Astrocyte (in vitro differentiated cells and primary cell): ENCODE measurements at regions not wholly inside any gene's neighbourhood (a gene's known extent, or its start where the extent isn't known, plus 50 kb on each side); places are given as distances from the start of the nearest gene placed in this dataset.

ENCODE experiments used
- DNase-seq: peaks from one replicate; pipeline ENCODE4 v3.0.0-alpha.2; 2010; ENCODE audit warnings: low read depth
- FAIRE-seq: peaks from 2 replicates; lab custom pipeline; 2011; peaks lifted over from hg19 to GRCh38; lab: Jason Lieb, UNC
- H2AFZ ChIP-seq: 2 replicates; pipeline ENCODE4 v1.6.0; 2012; ENCODE audit warnings: low read depth, low read length, inconsistent platforms
- H3K27ac ChIP-seq: 2 replicates; pipeline ENCODE4 v1.5.1; 2011; ENCODE audit warnings: low read depth, low read length, inconsistent platforms
- H3K27me3 ChIP-seq: 2 replicates; pipeline ENCODE4 v1.6.0; 2011; ENCODE audit warnings: low read length, inconsistent platforms; ENCODE audit not compliant: insufficient read depth
- H3K36me3 ChIP-seq: 2 replicates; pipeline ENCODE4 v1.5.1; 2011; ENCODE audit warnings: low read length, inconsistent platforms; ENCODE audit not compliant: insufficient read depth
- H3K4me1 ChIP-seq: 2 replicates; pipeline ENCODE4 v1.5.1; 2011; ENCODE audit warnings: low read length, inconsistent platforms; ENCODE audit not compliant: insufficient read depth
- H3K4me2 ChIP-seq: 2 replicates; pipeline ENCODE4 v1.6.0; 2012; ENCODE audit warnings: low read length, inconsistent platforms
- H3K4me3 ChIP-seq: 2 replicates; pipeline ENCODE4 v1.5.1; 2011; ENCODE audit warnings: low read depth, mild to moderate bottlenecking, low read length, inconsistent platforms; ENCODE audit not compliant: insufficient read depth
- H3K79me2 ChIP-seq: 2 replicates; pipeline ENCODE4 v1.6.0; 2012; ENCODE audit warnings: mild to moderate bottlenecking, low read length, inconsistent platforms; ENCODE audit not compliant: insufficient read depth
- H3K9ac ChIP-seq: 2 replicates; pipeline ENCODE4 v1.6.0; 2012; ENCODE audit warnings: mild to moderate bottlenecking, low read length, inconsistent platforms
- H3K9me3 ChIP-seq: 2 replicates; pipeline ENCODE4 v1.5.1; 2012; ENCODE audit warnings: low read depth, mild to moderate bottlenecking, low read length, inconsistent platforms; ENCODE audit not compliant: insufficient read depth
- H4K20me1 ChIP-seq: 2 replicates; pipeline ENCODE4 v1.6.0; 2012; ENCODE audit warnings: low read length, inconsistent platforms; ENCODE audit not compliant: insufficient read depth
- H3K27ac Mint-ChIP-seq: one replicate; pipeline ENCODE4 v1.8.0; 2021; ENCODE audit warnings: mild to moderate bottlenecking, mixed read lengths; ENCODE audit not compliant: unreplicated experiment
- H3K27me3 Mint-ChIP-seq: one replicate; pipeline ENCODE4 v1.8.0; 2021; ENCODE audit warnings: low read depth, mixed read lengths; ENCODE audit not compliant: unreplicated experiment
- H3K36me3 Mint-ChIP-seq: one replicate; pipeline ENCODE4 v1.8.0; 2021; ENCODE audit warnings: low read depth, mixed read lengths; ENCODE audit not compliant: unreplicated experiment
- H3K4me1 Mint-ChIP-seq: one replicate; pipeline ENCODE4 v1.8.0; 2021; ENCODE audit warnings: low read depth, mixed read lengths; ENCODE audit not compliant: unreplicated experiment
- H3K4me3 Mint-ChIP-seq: one replicate; pipeline ENCODE4 v1.8.0; 2021; ENCODE audit warnings: mild to moderate bottlenecking, moderate library complexity, mixed read lengths; ENCODE audit not compliant: unreplicated experiment
- H3K9me3 Mint-ChIP-seq: one replicate; pipeline ENCODE4 v1.8.0; 2021; ENCODE audit warnings: mild to moderate bottlenecking, mixed read lengths; ENCODE audit not compliant: unreplicated experiment
- EZH2 ChIP-seq: IDR thresholded peaks from 2 replicates; pipeline ENCODE4 v1.6.1; 2012; ENCODE audit warnings: mild to moderate bottlenecking, low read length, inconsistent platforms; ENCODE audit not compliant: insufficient read depth
- TF ChIP-seq, protein P1 (sequence below): IDR thresholded peaks from 2 replicates; pipeline ENCODE4 v1.5.1; 2011; ENCODE audit warnings: low read depth, mild to moderate bottlenecking, inconsistent platforms, low read length, moderate library complexity; ENCODE audit not compliant: insufficient read depth

- Mint-ChIP-seq H3K4me3 (no peak overlapping the region), H3K27ac (no peak overlapping the region), H3K27me3 (no peaks in the 10 kb centered on the region), H3K4me1 (no peaks in the 10 kb centered on the region), H3K9me3 (no peaks in the 10 kb centered on the region), H3K36me3 (no peaks in the 10 kb centered on the region)
- FAIRE-seq = no peak
- Histone ChIP-seq H3K4me1 (no peaks in the 10 kb centered on the region), H3K9me3 (peaks cover 2% of the 10 kb centered on the region), H3K4me3 (no peak overlapping the region), H3K9ac (no peak overlapping the region), H2AFZ (no peak overlapping the region), H4K20me1 (no peaks in the 10 kb centered on the region), H3K79me2 (no peaks in the 10 kb centered on the region), H3K36me3 (no peaks in the 10 kb centered on the region), H3K4me2 (no peak overlapping the region), H3K27me3 (no peaks in the 10 kb centered on the region), H3K27ac (no peak overlapping the region)
- TF ChIP-seq, protein P1, sequence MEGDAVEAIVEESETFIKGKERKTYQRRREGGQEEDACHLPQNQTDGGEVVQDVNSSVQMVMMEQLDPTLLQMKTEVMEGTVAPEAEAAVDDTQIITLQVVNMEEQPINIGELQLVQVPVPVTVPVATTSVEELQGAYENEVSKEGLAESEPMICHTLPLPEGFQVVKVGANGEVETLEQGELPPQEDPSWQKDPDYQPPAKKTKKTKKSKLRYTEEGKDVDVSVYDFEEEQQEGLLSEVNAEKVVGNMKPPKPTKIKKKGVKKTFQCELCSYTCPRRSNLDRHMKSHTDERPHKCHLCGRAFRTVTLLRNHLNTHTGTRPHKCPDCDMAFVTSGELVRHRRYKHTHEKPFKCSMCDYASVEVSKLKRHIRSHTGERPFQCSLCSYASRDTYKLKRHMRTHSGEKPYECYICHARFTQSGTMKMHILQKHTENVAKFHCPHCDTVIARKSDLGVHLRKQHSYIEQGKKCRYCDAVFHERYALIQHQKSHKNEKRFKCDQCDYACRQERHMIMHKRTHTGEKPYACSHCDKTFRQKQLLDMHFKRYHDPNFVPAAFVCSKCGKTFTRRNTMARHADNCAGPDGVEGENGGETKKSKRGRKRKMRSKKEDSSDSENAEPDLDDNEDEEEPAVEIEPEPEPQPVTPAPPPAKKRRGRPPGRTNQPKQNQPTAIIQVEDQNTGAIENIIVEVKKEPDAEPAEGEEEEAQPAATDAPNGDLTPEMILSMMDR = no peak
- TF ChIP-seq EZH2 = no peak
- DNase-seq = no peak
These were observed 191.7 kb downstream of the ALG10B start for GRCh38 chr12:38508246-38508645.

GRCh38 chr12:38515912-38516311 is 199.3 kb downstream of the ALG10B start:
- Histone ChIP-seq H3K27ac (no peak overlapping the region), H3K9ac (no peak overlapping the region), H3K4me2 (no peak overlapping the region), H3K9me3 (no peaks in the 10 kb centered on the region), H3K4me3 (no peak overlapping the region), H2AFZ (no peak overlapping the region), H3K4me1 (no peaks in the 10 kb centered on the region), H3K27me3 (no peaks in the 10 kb centered on the region), H3K79me2 (no peaks in the 10 kb centered on the region), H4K20me1 (no peaks in the 10 kb centered on the region), H3K36me3 (no peaks in the 10 kb centered on the region)
- H3K27me3 Mint-ChIP-seq = no peaks in the 10 kb centered on the region
- no peaks in the 10 kb centered on the region for H3K9me3 Mint-ChIP-seq
- no peak overlapping the region for H3K27ac Mint-ChIP-seq
- TF ChIP-seq, protein P1 = no peak
- TF ChIP-seq EZH2 = no peak
- DNase-seq (no peak), FAIRE-seq (no peak)
- H3K36me3 Mint-ChIP-seq = no peaks in the 10 kb centered on the region
- no peak overlapping the region for H3K4me3 Mint-ChIP-seq
- H3K4me1 Mint-ChIP-seq = no peaks in the 10 kb centered on the region

DNA sequence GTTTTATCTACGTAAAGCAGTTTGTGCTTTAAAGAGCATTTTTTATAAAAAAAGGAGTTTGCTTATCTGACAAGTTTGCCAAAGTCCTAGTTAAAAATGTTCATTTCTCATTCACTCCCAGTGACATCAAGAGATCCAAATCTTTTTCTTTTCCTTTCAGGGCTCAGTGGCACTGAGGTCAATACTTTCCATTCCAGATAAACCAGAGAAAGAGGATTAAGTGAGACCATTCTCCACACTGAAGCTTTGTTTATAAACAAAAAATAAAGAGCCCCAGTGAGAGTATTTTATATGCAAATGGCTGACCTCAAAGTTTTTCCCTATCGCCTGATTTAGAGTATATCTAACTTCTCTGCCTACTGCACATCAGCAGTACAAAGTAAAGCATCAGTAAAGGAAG is 199.8 kb downstream of the ALG10B start:
- no peaks in the 10 kb centered on the region for H3K9me3 ChIP-seq
- no peaks in the 10 kb centered on the region for H3K27me3 Mint-ChIP-seq
- no peaks in the 10 kb centered on the region for H3K79me2 ChIP-seq
- no peak overlapping the region for H3K4me3 Mint-ChIP-seq
- H3K27ac ChIP-seq = no peak overlapping the region
- no peak overlapping the region for H3K4me2 ChIP-seq
- H3K36me3 ChIP-seq = no peaks in the 10 kb centered on the region
- no peak overlapping the region for H2AFZ ChIP-seq
- H3K27me3 ChIP-seq = no peaks in the 10 kb centered on the region
- H3K4me1 Mint-ChIP-seq = no peaks in the 10 kb centered on the region
- no peak overlapping the region for H3K9ac ChIP-seq
- no peak overlapping the region for H3K27ac Mint-ChIP-seq
- no peaks in the 10 kb centered on the region for H4K20me1 ChIP-seq
- no peak overlapping the region for H3K4me3 ChIP-seq
- TF ChIP-seq EZH2 = no peak
- TF ChIP-seq, protein P1 = no peak
- FAIRE-seq (no peak), DNase-seq (no peak)
- H3K36me3 Mint-ChIP-seq = no peaks in the 10 kb centered on the region
- H3K9me3 Mint-ChIP-seq = no peaks in the 10 kb centered on the region
- no peaks in the 10 kb centered on the region for H3K4me1 ChIP-seq
